SK-N-SH (cell line): ENCODE measurements at regions not wholly inside any gene's neighbourhood (a gene's known extent, or its start where the extent isn't known, plus 50 kb on each side); places are given as distances from the start of the nearest gene placed in this dataset.

ENCODE experiments used
- CTCF ChIA-PET: fragments of 300-600, 350-600 bp; formaldehyde crosslinking; extraction: SDS; loops from one replicate; lab custom pipeline; 2021; lab: Yijun Ruan, JAX
- POLR2A ChIA-PET: fragments of 350-600 bp; sonication (Branson Sonifier 250); formaldehyde crosslinking; extraction: SDS; loops from one replicate; lab custom pipeline; 2020; ENCODE audit warnings: antibody characterized with exemption, inconsistent platforms; lab: Yijun Ruan, JAX
- DNase-seq: peaks from one replicate; pipeline ENCODE4 v3.0.0; 2012
- H2AFZ ChIP-seq: fragments of 200-600 bp; sonication (generic); 2 replicates; pipeline ENCODE4 v1.8.1; 2016; ENCODE audit warnings: antibody characterized with exemption, mild to moderate bottlenecking, low read depth
- H3F3A ChIP-seq: fragments of 200-600 bp; sonication (generic); replicated peaks from 2 replicates; pipeline ENCODE3; 2016; ENCODE audit warnings: antibody characterized with exemption, mild to moderate bottlenecking; ENCODE audit not compliant: insufficient read depth
- H3K27ac ChIP-seq, 2 experiments: fragments of 200-500 bp in 1 of 2; fragments of 200-600 bp in 1 of 2; sonication (Bioruptor generic) in 1 of 2; sonication (generic), shearing (Covaris generic) in 1 of 2; 2 replicates each; pipeline versions ENCODE4 v1.5.1 to v1.6.1; 2014 to 2016; ENCODE audit warnings: low read depth in 2 of 2, inconsistent platforms in 1 of 2, low read length in 1 of 2, mild to moderate bottlenecking in 1 of 2, mixed read lengths in 1 of 2
- H3K27me3 ChIP-seq: fragments of 200-600 bp; sonication (generic), shearing (Covaris generic); 2 replicates; pipeline ENCODE4 v1.6.1; 2016; ENCODE audit warnings: mixed run types; ENCODE audit not compliant: insufficient read depth
- H3K36me3 ChIP-seq, 2 experiments: fragments of 200-500 bp in 1 of 2; fragments of 200-600 bp in 1 of 2; sonication (Bioruptor generic) in 1 of 2; sonication (generic) in 1 of 2; replicated peaks in 1 of 2; 2 replicates each; pipeline versions ENCODE3 to v1.5.1; 2014 to 2016; ENCODE audit warnings: low read length in 1 of 2, mild to moderate bottlenecking in 1 of 2; ENCODE audit not compliant: insufficient read depth in 2 of 2, control insufficient read depth in 1 of 2
- H3K4me1 ChIP-seq, 2 experiments: fragments of 200-500 bp in 1 of 2; fragments of 200-600 bp in 1 of 2; sonication (Bioruptor generic) in 1 of 2; sonication (generic), shearing (Covaris generic) in 1 of 2; 2 replicates each; pipeline versions ENCODE4 v1.5.1 to v1.6.1; 2014 to 2016; ENCODE audit warnings: low read depth in 1 of 2, low read length in 1 of 2, mixed run types in 1 of 2; ENCODE audit not compliant: insufficient read depth in 2 of 2, control insufficient read depth in 1 of 2
- H3K4me2 ChIP-seq: fragments of 200-600 bp; sonication (generic), shearing (Covaris generic); 2 replicates; pipeline ENCODE4 v1.6.1; 2017; ENCODE audit warnings: mixed run types
- H3K4me3 ChIP-seq, 2 experiments: fragments of 200-500 bp in 1 of 2; fragments of 200-600 bp in 1 of 2; sonication (Bioruptor generic) in 1 of 2; sonication (generic), shearing (Covaris generic) in 1 of 2; 2 replicates each; pipeline versions ENCODE4 v1.5.1 to v1.8.1; 2014 to 2016; ENCODE audit warnings: low read depth in 2 of 2, inconsistent platforms in 1 of 2, low read length in 1 of 2, mild to moderate bottlenecking in 1 of 2, mixed read lengths in 1 of 2, moderate library complexity in 1 of 2
- H3K79me2 ChIP-seq: fragments of 200-600 bp; sonication (generic); 2 replicates; pipeline ENCODE4 v1.8.1; 2017; ENCODE audit warnings: mild to moderate bottlenecking; ENCODE audit not compliant: insufficient read depth
- H3K9ac ChIP-seq: fragments of 200-600 bp; sonication (generic); 2 replicates; pipeline ENCODE4 v1.6.1; 2017; ENCODE audit warnings: mixed run types
- H3K9me2 ChIP-seq: fragments of 200-600 bp; sonication (generic); 2 replicates; pipeline ENCODE4 v1.6.1; 2017; ENCODE audit warnings: mixed run types
- H3K9me3 ChIP-seq: fragments of 200-600 bp; sonication (generic); 2 replicates; pipeline ENCODE4 v1.6.1; 2017; ENCODE audit warnings: mixed run types, mild to moderate bottlenecking, moderate library complexity
- H4K20me1 ChIP-seq: fragments of 200-600 bp; sonication (generic); 2 replicates; pipeline ENCODE4 v1.6.1; 2017; ENCODE audit warnings: mild to moderate bottlenecking, mixed run types; ENCODE audit not compliant: insufficient read depth
- CTCF ChIP-seq: fragments of 200-600 bp; sonication (generic); IDR thresholded peaks from 2 replicates; pipeline ENCODE4 v1.6.1; 2017; ENCODE audit warnings: antibody characterized with exemption, mild to moderate bottlenecking, moderate library complexity
- EZH2phosphoT487 ChIP-seq: fragments of 200-600 bp; sonication (generic); IDR thresholded peaks from 2 replicates; pipeline ENCODE4 v1.6.1; 2017; ENCODE audit warnings: low read depth, mixed run types, mild to moderate bottlenecking, antibody characterized with exemption, moderate library complexity, borderline replicate concordance
- FOXM1 ChIP-seq: IDR thresholded peaks from 2 replicates; pipeline ENCODE4 v1.4.0; 2012; ENCODE audit warnings: low read depth, mild to moderate bottlenecking
- IRF3 ChIP-seq: fragments of 150-350 bp; IDR thresholded peaks from 2 replicates; pipeline ENCODE4 v1.6.1; 2016; ENCODE audit warnings: mild to moderate bottlenecking, low read depth, low read length
- JUND ChIP-seq: IDR thresholded peaks from 2 replicates; pipeline ENCODE4 v1.4.0; 2012
- MEF2A ChIP-seq: IDR thresholded peaks from 2 replicates; pipeline ENCODE4 v1.4.0; 2012; ENCODE audit warnings: low read depth, borderline replicate concordance
- PBX3 ChIP-seq: IDR thresholded peaks from 2 replicates; pipeline ENCODE4; 2012
- RCOR1 ChIP-seq: fragments of 150-350 bp; IDR thresholded peaks from 2 replicates; pipeline ENCODE4 v1.6.1; 2017; ENCODE audit warnings: antibody characterized with exemption, low read length
- RXRA ChIP-seq: IDR thresholded peaks from 2 replicates; pipeline ENCODE4 v1.4.0; 2012; ENCODE audit warnings: low read depth, mild to moderate bottlenecking, borderline replicate concordance
- TAF1 ChIP-seq: IDR thresholded peaks from 2 replicates; pipeline ENCODE4 v1.6.1; 2012; ENCODE audit warnings: low read depth, mild to moderate bottlenecking, low read length, moderate library complexity, borderline replicate concordance
- TEAD4 ChIP-seq: IDR thresholded peaks from 2 replicates; pipeline ENCODE4 v1.4.0; 2012; ENCODE audit warnings: mild to moderate bottlenecking, borderline replicate concordance; ENCODE audit not compliant: insufficient read depth
- YY1 ChIP-seq: IDR thresholded peaks from 2 replicates; pipeline ENCODE4 v1.4.0; 2012; ENCODE audit warnings: low read depth, mild to moderate bottlenecking
- WGBS: methylation state at CpG from one replicate; pipeline ENCODE4 v1.1.6; 2017; ENCODE audit warnings: low lambda C conversion rate; 5-methylcytosine and 5-hydroxymethylcytosine counted together

GRCh38 chr2:220779931-220780330, 792.2 kb downstream of the EPHA4 start:
- Histone ChIP-seq H3K36me3 (no peaks in the 10 kb centered on the region), H4K20me1 (no peaks in the 10 kb centered on the region), H2AFZ (no peak overlapping the region), H3K4me3 (no peak overlapping the region), H3K9ac (no peak overlapping the region), H3K27me3 (no peaks in the 10 kb centered on the region), H3F3A (no peaks in the 10 kb centered on the region), H3K4me2 (no peak overlapping the region), H3K9me3 (no peaks in the 10 kb centered on the region), H3K4me1 (no peaks in the 10 kb centered on the region), H3K79me2 (no peaks in the 10 kb centered on the region), H3K27ac (no peak overlapping the region), H3K9me2 (no peaks in the 10 kb centered on the region)
- CTCF ChIA-PET, result no interaction called here
- DNase-seq, result no peak
- POLR2A ChIA-PET, result no interaction called here
- 0 out of 2 replicates have a peak, but pooled peaks have one; percentile 15 for TF ChIP-seq TEAD4
- TF ChIP-seq JUND, result peak; percentile 6; the same call in 1 of the 2 replicates
- no peak for TF ChIP-seq EZH2phosphoT487
- 3% methylated on average over 2 of the region's 2 CpGs for WGBS

- Histone ChIP-seq H3K4me2 (no peak overlapping the region), H3K9ac (no peak overlapping the region), H2AFZ (no peak overlapping the region), H3K27me3 (no peaks in the 10 kb centered on the region), H3K27ac (no peak overlapping the region), H3K4me3 (no peak overlapping the region), H3K9me3 (no peaks in the 10 kb centered on the region), H4K20me1 (no peaks in the 10 kb centered on the region), H3K79me2 (no peaks in the 10 kb centered on the region), H3F3A (no peaks in the 10 kb centered on the region), H3K4me1 (no peaks in the 10 kb centered on the region), H3K9me2 (no peaks in the 10 kb centered on the region), H3K36me3 (no peaks in the 10 kb centered on the region)
- DNase-seq, result no peak
- CTCF ChIA-PET, result no interaction called here
- POLR2A ChIA-PET, result no interaction called here
- TF ChIP-seq PBX3 (no peak), CTCF (no peak), IRF3 (no peak), JUND (no peak), RXRA (no peak), FOXM1 (no peak), TAF1 (no peak), MEF2A (no peak), YY1 (no peak), RCOR1 (no peak)
- WGBS, result 23% methylated on average over 5 of the region's 5 CpGs
Measured at GRCh38 chr2:220781622-220782241, 790.4 kb downstream of the EPHA4 start.
